Caco-2 (cell line): ENCODE measurements at regions not wholly inside any gene's neighbourhood (a gene's known extent, or its start where the extent isn't known, plus 50 kb on each side); places are given as distances from the start of the nearest gene placed in this dataset.
"Not testable (repeated sequence)": the region's sequence is repeated elsewhere in the genome, so short reads cannot be mapped to it uniquely, and the experiment has no call there.

Experiments
- BruUV-seq: library from RNA; stranded (reverse); fragments of 400-500 nt; replicated peaks from 2 replicates; lab custom pipeline; 2021; lab: Mats Ljungman, UMichigan
- CTCF ChIA-PET: fragments of 300-600 bp; sonication (Branson Sonifier 250); formaldehyde crosslinking; loops from one replicate; lab custom pipeline; 2022; ENCODE audit warnings: antibody characterized with exemption; lab: Charles Lee
- POLR2A ChIA-PET: fragments of 300-600 bp; sonication (Branson Sonifier 250); formaldehyde crosslinking; loops from one replicate; lab custom pipeline; 2022; ENCODE audit warnings: antibody characterized with exemption; lab: Charles Lee
- DNase-seq, 2 experiments: peaks; one replicate each; pipeline versions ENCODE4 v3.0.0 to v3.0.0-alpha.2; 2020 to 2022
- H3K27me3 ChIP-seq: replicated peaks from 2 replicates; pipeline ENCODE4 v1.6.0; 2011; ENCODE audit warnings: low read length; ENCODE audit not compliant: control insufficient read depth, insufficient read depth
- H3K36me3 ChIP-seq: 2 replicates; pipeline ENCODE4 v1.5.1; 2011; ENCODE audit warnings: low read length; ENCODE audit not compliant: control insufficient read depth, insufficient read depth
- H3K4me1 ChIP-seq: fragments of 250-450 bp; sonication (Bioruptor Pico); 2 replicates; pipeline ENCODE4 v1.5.1; 2020; ENCODE audit warnings: mild to moderate bottlenecking
- H3K4me3 ChIP-seq: 2 replicates; pipeline ENCODE4 v1.5.1; 2011; ENCODE audit warnings: low read depth, mild to moderate bottlenecking, control low read depth, low read length
- H3K9me3 ChIP-seq: fragments of 250-450 bp; sonication (Bioruptor Pico); 2 replicates; pipeline ENCODE4 v1.5.1; 2020; ENCODE audit warnings: mild to moderate bottlenecking, moderate library complexity
- H3K27ac Mint-ChIP-seq: one replicate; pipeline ENCODE4 v1.8.0; 2022; ENCODE audit warnings: mixed read lengths; ENCODE audit not compliant: unreplicated experiment
- H3K27me3 Mint-ChIP-seq: one replicate; pipeline ENCODE4 v1.8.0; 2022; ENCODE audit warnings: mixed read lengths; ENCODE audit not compliant: insufficient read depth, unreplicated experiment
- H3K36me3 Mint-ChIP-seq: one replicate; pipeline ENCODE4 v1.8.0; 2022; ENCODE audit warnings: mild to moderate bottlenecking, mixed read lengths; ENCODE audit not compliant: insufficient read depth, unreplicated experiment
- H3K4me1 Mint-ChIP-seq: one replicate; pipeline ENCODE4 v1.8.0; 2022; ENCODE audit warnings: low read depth, mixed read lengths; ENCODE audit not compliant: unreplicated experiment
- H3K4me3 Mint-ChIP-seq: one replicate; pipeline ENCODE4 v1.8.0; 2022; ENCODE audit warnings: mild to moderate bottlenecking, moderate library complexity, mixed read lengths; ENCODE audit not compliant: unreplicated experiment
- H3K9me3 Mint-ChIP-seq: one replicate; pipeline ENCODE4 v1.8.0; 2022; ENCODE audit warnings: mixed read lengths; ENCODE audit not compliant: unreplicated experiment
- intact Hi-C: fragments of 100-400 bp; cut with micrococcal nuclease; formaldehyde crosslinking; loops from one replicate; pipeline ENCODE4 v1.10.0; 2022; ENCODE audit not compliant: unreplicated experiment
- TF ChIP-seq, protein P1 (sequence below), 2 experiments: fragments of 200-600 bp in 1 of 2; IDR thresholded peaks; 1 replicate in 1 of 2; 2 replicates in 1 of 2; pipeline versions ENCODE4 v1.5.1 to v1.8.0; 2011 to 2022; ENCODE audit warnings: antibody characterized with exemption in 1 of 2, control low read depth in 1 of 2, inconsistent platforms in 1 of 2, low read depth in 1 of 2, low read length in 1 of 2, mild to moderate bottlenecking in 1 of 2, moderate library complexity in 1 of 2; ENCODE audit not compliant: insufficient read depth in 1 of 2, severe bottlenecking in 1 of 2, unreplicated experiment in 1 of 2

- no TSS peak for BruUV-seq
- no peaks in the 10 kb centered on the region for H3K9me3 Mint-ChIP-seq
- peaks cover 7% of the 10 kb centered on the region for H3K4me1 Mint-ChIP-seq
- no peaks in the 10 kb centered on the region for H3K27me3 ChIP-seq
- POLR2A ChIA-PET, result no interaction called here
- no peak overlapping the region for H3K4me3 Mint-ChIP-seq
- intact Hi-C loops, result no loop called here
- no peak overlapping the region for H3K4me3 ChIP-seq
- no peaks in the 10 kb centered on the region for H3K9me3 ChIP-seq
- no peak overlapping the region for H3K27ac Mint-ChIP-seq
- DNase-seq, result no peak
- CTCF ChIA-PET, result no interaction called here
- no peaks in the 10 kb centered on the region for H3K36me3 ChIP-seq
- peaks cover 8% of the 10 kb centered on the region for H3K4me1 ChIP-seq
- TF ChIP-seq, protein P1, sequence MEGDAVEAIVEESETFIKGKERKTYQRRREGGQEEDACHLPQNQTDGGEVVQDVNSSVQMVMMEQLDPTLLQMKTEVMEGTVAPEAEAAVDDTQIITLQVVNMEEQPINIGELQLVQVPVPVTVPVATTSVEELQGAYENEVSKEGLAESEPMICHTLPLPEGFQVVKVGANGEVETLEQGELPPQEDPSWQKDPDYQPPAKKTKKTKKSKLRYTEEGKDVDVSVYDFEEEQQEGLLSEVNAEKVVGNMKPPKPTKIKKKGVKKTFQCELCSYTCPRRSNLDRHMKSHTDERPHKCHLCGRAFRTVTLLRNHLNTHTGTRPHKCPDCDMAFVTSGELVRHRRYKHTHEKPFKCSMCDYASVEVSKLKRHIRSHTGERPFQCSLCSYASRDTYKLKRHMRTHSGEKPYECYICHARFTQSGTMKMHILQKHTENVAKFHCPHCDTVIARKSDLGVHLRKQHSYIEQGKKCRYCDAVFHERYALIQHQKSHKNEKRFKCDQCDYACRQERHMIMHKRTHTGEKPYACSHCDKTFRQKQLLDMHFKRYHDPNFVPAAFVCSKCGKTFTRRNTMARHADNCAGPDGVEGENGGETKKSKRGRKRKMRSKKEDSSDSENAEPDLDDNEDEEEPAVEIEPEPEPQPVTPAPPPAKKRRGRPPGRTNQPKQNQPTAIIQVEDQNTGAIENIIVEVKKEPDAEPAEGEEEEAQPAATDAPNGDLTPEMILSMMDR (IDR thresholded peaks at IDR 0.05; ENCODE audit: insufficient read depth in 1 of 2, low read depth in 1 of 2, low read length in 1 of 2, severe bottlenecking in 1 of 2, unreplicated experiment in 1 of 2), result no peak
- peaks cover 20% of the 10 kb centered on the region for H3K27me3 Mint-ChIP-seq
- H3K36me3 Mint-ChIP-seq, result no peaks in the 10 kb centered on the region
Measured at GRCh38 chr12:131628766-131629448, 82.0 kb upstream of the SFSWAP start.

GRCh38 chr12:131631230-131631629 lies 79.7 kb upstream of the SFSWAP start:
- no peaks in the 10 kb centered on the region for H3K9me3 Mint-ChIP-seq
- H3K27ac Mint-ChIP-seq, result no peak overlapping the region
- H3K4me3 Mint-ChIP-seq, result no peak overlapping the region
- no peak overlapping the region for H3K4me3 ChIP-seq
- no peaks in the 10 kb centered on the region for H3K36me3 Mint-ChIP-seq
- H3K36me3 ChIP-seq, result no peaks in the 10 kb centered on the region
- H3K4me1 ChIP-seq, result no peaks in the 10 kb centered on the region
- no TSS peak for BruUV-seq
- ChIA-PET CTCF (no interaction called here), POLR2A (no interaction called here)
- intact Hi-C loops, result no loop called here
- peaks cover 30% of the 10 kb centered on the region for H3K27me3 Mint-ChIP-seq
- DNase-seq, result no peak
- H3K27me3 ChIP-seq, result no peaks in the 10 kb centered on the region
- no peaks in the 10 kb centered on the region for H3K4me1 Mint-ChIP-seq
- TF ChIP-seq, protein P1 (IDR thresholded peaks at IDR 0.05; ENCODE audit: insufficient read depth in 1 of 2, low read depth in 1 of 2, low read length in 1 of 2, severe bottlenecking in 1 of 2, unreplicated experiment in 1 of 2), result no peak
- no peaks in the 10 kb centered on the region for H3K9me3 ChIP-seq

- CTCF ChIA-PET, H3K36me3 ChIP-seq, intact Hi-C loops, POLR2A ChIA-PET, H3K4me3 ChIP-seq, H3K9me3 Mint-ChIP-seq, H3K4me1 ChIP-seq, H3K4me3 Mint-ChIP-seq, H3K27me3 ChIP-seq, BruUV-seq, H3K4me1 Mint-ChIP-seq, H3K9me3 ChIP-seq, H3K36me3 Mint-ChIP-seq, DNase-seq, H3K27ac Mint-ChIP-seq: not testable (repeated sequence)
- peaks cover 28% of the 10 kb centered on the region for H3K27me3 Mint-ChIP-seq
Measured at GRCh38 chr12:131631889-131632651, 78.8 kb upstream of the SFSWAP start.

- H3K36me3 Mint-ChIP-seq, H3K27me3 ChIP-seq, H3K4me1 ChIP-seq, H3K4me3 Mint-ChIP-seq, POLR2A ChIA-PET, H3K4me1 Mint-ChIP-seq, H3K36me3 ChIP-seq, BruUV-seq, H3K4me3 ChIP-seq, CTCF ChIA-PET, DNase-seq, intact Hi-C loops, H3K9me3 Mint-ChIP-seq, H3K27ac Mint-ChIP-seq, H3K9me3 ChIP-seq: not testable (repeated sequence)
- peaks cover 28% of the 10 kb centered on the region for H3K27me3 Mint-ChIP-seq
Measured at GRCh38 chr12:131632652-131633023, 78.3 kb upstream of the SFSWAP start.

DNA sequence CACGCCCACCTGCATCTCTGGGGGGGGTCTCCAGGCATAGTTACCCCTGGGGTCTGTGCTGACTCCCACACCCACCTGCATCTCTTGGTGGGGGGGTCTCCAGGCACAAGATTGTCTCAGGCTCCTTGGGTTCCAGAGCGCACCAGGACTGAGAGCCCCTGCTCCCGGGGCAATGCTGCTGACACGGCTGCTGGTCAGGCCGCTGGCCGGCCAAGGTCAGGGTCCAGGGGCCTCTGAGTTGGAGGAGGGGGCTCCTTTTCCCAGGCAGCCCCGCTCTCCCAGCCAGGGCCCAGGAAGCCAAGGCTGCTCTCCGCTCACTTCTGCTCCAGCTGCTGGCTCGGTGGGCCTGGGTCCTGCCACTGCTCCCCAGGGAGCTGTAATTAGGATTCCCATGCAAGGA lies 77.3 kb upstream of the SFSWAP start:
- H3K27ac Mint-ChIP-seq, H3K36me3 ChIP-seq, intact Hi-C loops, H3K36me3 Mint-ChIP-seq, DNase-seq, H3K4me3 ChIP-seq, CTCF ChIA-PET, H3K9me3 Mint-ChIP-seq, H3K4me1 ChIP-seq, POLR2A ChIA-PET, H3K27me3 ChIP-seq, H3K4me3 Mint-ChIP-seq, H3K4me1 Mint-ChIP-seq, BruUV-seq, H3K9me3 ChIP-seq: not testable (repeated sequence)
- H3K27me3 Mint-ChIP-seq, result peaks cover 34% of the 10 kb centered on the region
